HG02610 (cell line): ENCODE measurements at regions not wholly inside any gene's neighbourhood (a gene's known extent, or its start where the extent isn't known, plus 50 kb on each side); places are given as distances from the start of the nearest gene placed in this dataset.
A peak's percentile ranks its signal among the peaks of the same experiment; 100 is the strongest.

Source experiments
- ATAC-seq: cut with Tn5 transposase; IDR thresholded peaks from one replicate; pipeline ENCODE4 v1.9.1; 2021; ENCODE audit warnings: mild to moderate bottlenecking, moderate library complexity; ENCODE audit not compliant: unreplicated experiment

DNA sequence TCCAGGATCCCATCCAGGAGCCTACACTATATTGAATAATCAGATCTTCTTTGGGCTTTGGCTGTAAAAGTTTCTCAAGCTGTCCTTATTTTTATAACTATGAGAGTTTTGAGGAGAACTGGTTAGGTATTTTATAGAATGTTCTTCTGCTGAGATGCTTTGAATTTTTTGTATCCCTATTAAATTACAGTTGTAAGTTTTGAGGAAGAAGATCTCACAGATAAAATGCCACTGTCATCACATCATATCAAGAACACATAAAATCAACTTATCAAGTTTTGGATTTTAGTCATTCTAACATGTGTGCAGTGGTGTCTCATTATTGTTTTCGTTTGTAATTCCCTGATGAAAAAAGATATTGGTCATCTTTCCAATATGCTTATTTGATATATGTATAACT lies 260.2 kb upstream of the COL3A1 start:
- no peak for ATAC-seq

DNA sequence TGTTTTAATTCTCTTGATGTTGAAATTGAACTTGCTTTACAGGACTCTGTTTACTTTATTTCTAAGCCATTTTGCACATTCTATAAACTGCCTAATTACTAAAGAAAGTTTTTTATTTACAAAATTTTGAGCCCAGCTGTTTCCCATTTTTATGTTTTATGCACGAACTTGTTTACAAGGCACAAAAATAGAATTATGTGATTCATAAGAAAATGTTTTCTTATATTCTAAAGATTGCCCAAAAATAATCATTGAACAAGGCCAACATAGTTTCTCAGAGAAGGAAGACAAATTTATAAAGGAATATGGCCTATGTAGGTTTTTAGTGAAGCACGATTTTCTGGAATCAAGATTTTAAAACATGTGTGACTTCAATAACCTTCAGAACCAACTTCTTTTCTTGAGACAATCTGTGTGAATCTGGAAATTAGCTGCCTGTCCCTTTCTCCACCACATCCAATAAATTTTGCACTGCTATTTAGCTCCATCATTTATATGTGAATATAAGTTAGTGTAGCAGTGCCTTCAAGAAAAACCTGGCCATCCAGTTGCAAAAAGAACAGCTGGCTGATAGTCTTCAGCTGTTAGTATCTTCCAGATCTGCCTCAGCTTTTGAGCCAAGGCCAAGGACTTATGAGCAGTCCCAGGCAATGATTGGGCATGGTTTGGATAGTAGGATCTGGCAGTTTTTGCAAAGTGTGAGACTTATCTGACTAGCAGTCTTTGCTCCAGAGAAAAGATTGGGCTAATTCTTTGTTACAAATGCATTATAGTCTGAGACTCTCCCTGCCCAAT lies 253.2 kb upstream of the COL3A1 start:
- ATAC-seq, result no peak

- ATAC-seq, result no peak
Observed at GRCh38 chr2:188721784-188722183, 252.4 kb upstream of the COL3A1 start.

GRCh38 chr2:188725746-188726360 lies 248.3 kb upstream of the COL3A1 start:
- no peak for ATAC-seq

GRCh38 chr2:188726626-188727247 lies 247.4 kb upstream of the COL3A1 start:
- ATAC-seq, result no peak

GRCh38 chr2:188727846-188728245 lies 246.3 kb upstream of the COL3A1 start:
- no peak for ATAC-seq

DNA sequence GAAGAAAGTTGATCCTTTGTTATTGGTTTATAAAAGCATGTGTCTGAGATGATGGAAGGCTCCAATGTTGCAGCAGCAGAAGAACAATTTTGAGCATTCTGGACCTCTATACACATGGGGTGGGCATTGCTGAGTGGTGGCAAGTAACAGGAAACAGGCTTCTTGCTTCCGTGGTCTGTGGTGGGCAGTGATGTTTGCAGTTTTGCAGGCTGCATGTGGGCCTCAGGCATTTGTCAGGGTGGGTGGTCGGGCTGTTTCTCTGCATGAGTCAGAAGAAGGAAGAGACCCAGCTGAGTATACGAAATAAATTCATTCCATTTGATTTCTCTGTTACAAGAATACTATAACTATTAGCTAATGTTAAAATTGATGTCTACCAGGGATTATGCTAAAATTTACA lies 239.5 kb upstream of the COL3A1 start:
- no peak for ATAC-seq

DNA sequence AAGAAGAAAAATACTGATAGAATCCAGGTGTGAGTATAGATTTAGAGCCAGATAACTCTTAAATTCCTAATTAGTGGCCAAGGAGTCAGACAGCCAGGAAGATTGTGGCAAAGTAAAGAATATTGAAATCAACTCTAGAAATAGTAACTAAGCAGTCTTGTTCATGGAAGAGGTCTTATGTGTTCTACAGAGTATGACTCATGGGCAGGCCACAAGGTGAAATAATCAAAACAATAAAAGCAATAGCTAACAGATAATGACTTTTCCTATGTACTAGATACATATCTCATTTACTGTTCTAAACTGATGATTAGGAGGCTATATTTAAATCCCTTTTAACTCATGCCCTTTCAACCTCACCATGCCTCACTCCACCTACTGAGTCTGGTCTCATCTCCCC lies 227.4 kb upstream of the COL3A1 start:
- no peak for ATAC-seq

DNA sequence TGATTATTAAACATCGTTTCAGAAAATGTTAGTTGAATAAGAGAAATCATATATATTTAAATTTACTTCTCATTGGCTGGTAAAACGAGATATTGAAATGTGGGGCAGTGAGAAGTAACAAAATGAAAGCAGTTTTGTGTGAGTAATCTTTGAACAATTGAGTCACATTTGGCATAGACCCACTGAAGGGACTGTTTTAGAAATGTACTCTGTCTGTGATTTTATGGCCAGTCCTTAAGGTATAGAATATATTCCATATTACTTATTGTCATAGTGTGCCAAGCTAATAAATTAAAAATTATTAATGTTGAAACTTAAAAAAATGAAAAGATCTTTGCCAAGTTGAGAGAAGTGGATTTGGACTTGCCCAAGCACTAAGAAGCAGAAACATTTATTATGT lies 222.4 kb upstream of the COL3A1 start:
- no peak for ATAC-seq

- ATAC-seq, result no peak
Observed at GRCh38 chr2:188752311-188752710, 221.9 kb upstream of the COL3A1 start.

- no peak for ATAC-seq
Observed at GRCh38 chr2:188762151-188762550, 212.0 kb upstream of the COL3A1 start.

GRCh38 chr2:188765522-188766470 lies 208.4 kb upstream of the COL3A1 start:
- peak; percentile 50 for ATAC-seq

GRCh38 chr2:188766471-188766856 lies 207.7 kb upstream of the COL3A1 start:
- no peak for ATAC-seq

GRCh38 chr2:188767176-188767575 lies 207.0 kb upstream of the COL3A1 start:
- no peak for ATAC-seq

GRCh38 chr2:188770296-188770695 lies 203.9 kb upstream of the COL3A1 start:
- ATAC-seq, result no peak

- no peak for ATAC-seq
Observed at GRCh38 chr2:188773075-188773474, 201.1 kb upstream of the COL3A1 start.

DNA sequence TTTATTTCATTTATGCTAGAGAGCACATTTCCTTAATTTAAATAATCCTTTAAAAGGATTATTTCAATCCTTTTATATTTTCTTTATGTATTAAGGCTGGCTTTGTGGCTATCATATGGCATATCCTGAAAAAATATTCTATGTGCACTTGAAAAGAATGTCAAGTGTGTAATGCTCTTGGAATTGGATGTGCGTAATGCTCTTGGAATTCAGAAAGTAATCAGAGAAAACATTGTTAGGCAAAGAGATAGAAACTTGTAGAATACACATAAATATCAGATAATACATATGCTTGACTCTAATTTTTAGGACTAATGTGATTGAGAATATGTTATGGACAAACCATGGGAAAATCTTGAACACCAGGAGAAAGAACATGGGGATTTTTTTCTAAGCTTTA lies 197.5 kb upstream of the COL3A1 start:
- ATAC-seq, result no peak

- ATAC-seq, result no peak
Observed at GRCh38 chr2:188784269-188784762, 189.9 kb upstream of the COL3A1 start.

DNA sequence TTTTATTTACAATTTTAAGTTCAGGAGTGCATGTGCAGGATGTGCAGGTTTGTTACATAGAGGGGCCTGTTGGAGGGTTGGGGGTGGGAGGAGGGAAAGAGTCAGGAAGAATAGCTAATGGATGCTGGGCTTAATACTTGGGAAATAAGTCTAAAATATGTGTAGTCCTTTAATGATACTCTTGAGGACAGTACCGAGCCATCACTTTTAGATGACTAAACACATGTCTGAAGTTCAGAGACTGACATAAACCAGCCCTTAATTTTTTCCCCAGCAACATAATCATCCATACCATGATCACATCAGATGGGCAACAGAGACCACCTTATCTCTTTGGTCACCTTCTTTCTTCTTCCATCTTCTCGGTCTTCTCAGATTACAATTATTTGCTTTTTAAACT lies 189.1 kb upstream of the COL3A1 start:
- no peak for ATAC-seq

GRCh38 chr2:188785490-188785889 lies 188.7 kb upstream of the COL3A1 start:
- ATAC-seq, result no peak

- no peak for ATAC-seq
Observed at GRCh38 chr2:188786368-188786841, 187.8 kb upstream of the COL3A1 start.
